HEK293 (cell line): ENCODE measurements at regions not wholly inside any gene's neighbourhood (a gene's known extent, or its start where the extent isn't known, plus 50 kb on each side); places are given as distances from the start of the nearest gene placed in this dataset.

Experiments used
- ZNF169 ChIP-seq: fragments of 450-650 bp; formaldehyde crosslinking; IDR thresholded peaks from 2 replicates; pipeline ENCODE4 v1.5.1; 2016; ENCODE audit warnings: missing biosample characterization, missing genetic modification characterization
- ZNF785 ChIP-seq: fragments of 450-650 bp; formaldehyde crosslinking; IDR thresholded peaks from 2 replicates; pipeline ENCODE4 v1.5.1; 2016; ENCODE audit warnings: missing biosample characterization, missing genetic modification characterization
- TF ChIP-seq, protein P1 (sequence below): fragments of 450-650 bp; formaldehyde crosslinking; IDR thresholded peaks from 2 replicates; pipeline ENCODE4 v1.5.1; 2016; ENCODE audit warnings: missing biosample characterization, missing genetic modification characterization
- TF ChIP-seq, protein P2 (sequence below): fragments of 450-650 bp; formaldehyde crosslinking; IDR thresholded peaks from 2 replicates; pipeline ENCODE4 v1.5.1; 2016; ENCODE audit warnings: missing biosample characterization, missing genetic modification characterization

GRCh38 chr15:62601777-62602545 is 436.9 kb upstream of the C2CD4B start:
- TF ChIP-seq, protein P1, sequence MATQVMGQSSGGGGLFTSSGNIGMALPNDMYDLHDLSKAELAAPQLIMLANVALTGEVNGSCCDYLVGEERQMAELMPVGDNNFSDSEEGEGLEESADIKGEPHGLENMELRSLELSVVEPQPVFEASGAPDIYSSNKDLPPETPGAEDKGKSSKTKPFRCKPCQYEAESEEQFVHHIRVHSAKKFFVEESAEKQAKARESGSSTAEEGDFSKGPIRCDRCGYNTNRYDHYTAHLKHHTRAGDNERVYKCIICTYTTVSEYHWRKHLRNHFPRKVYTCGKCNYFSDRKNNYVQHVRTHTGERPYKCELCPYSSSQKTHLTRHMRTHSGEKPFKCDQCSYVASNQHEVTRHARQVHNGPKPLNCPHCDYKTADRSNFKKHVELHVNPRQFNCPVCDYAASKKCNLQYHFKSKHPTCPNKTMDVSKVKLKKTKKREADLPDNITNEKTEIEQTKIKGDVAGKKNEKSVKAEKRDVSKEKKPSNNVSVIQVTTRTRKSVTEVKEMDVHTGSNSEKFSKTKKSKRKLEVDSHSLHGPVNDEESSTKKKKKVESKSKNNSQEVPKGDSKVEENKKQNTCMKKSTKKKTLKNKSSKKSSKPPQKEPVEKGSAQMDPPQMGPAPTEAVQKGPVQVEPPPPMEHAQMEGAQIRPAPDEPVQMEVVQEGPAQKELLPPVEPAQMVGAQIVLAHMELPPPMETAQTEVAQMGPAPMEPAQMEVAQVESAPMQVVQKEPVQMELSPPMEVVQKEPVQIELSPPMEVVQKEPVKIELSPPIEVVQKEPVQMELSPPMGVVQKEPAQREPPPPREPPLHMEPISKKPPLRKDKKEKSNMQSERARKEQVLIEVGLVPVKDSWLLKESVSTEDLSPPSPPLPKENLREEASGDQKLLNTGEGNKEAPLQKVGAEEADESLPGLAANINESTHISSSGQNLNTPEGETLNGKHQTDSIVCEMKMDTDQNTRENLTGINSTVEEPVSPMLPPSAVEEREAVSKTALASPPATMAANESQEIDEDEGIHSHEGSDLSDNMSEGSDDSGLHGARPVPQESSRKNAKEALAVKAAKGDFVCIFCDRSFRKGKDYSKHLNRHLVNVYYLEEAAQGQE (tag by site-specific recombination), result no peak
- TF ChIP-seq, protein P2, sequence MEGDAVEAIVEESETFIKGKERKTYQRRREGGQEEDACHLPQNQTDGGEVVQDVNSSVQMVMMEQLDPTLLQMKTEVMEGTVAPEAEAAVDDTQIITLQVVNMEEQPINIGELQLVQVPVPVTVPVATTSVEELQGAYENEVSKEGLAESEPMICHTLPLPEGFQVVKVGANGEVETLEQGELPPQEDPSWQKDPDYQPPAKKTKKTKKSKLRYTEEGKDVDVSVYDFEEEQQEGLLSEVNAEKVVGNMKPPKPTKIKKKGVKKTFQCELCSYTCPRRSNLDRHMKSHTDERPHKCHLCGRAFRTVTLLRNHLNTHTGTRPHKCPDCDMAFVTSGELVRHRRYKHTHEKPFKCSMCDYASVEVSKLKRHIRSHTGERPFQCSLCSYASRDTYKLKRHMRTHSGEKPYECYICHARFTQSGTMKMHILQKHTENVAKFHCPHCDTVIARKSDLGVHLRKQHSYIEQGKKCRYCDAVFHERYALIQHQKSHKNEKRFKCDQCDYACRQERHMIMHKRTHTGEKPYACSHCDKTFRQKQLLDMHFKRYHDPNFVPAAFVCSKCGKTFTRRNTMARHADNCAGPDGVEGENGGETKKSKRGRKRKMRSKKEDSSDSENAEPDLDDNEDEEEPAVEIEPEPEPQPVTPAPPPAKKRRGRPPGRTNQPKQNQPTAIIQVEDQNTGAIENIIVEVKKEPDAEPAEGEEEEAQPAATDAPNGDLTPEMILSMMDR (tag by site-specific recombination), result no peak
- TF ChIP-seq ZNF169 (tag by site-specific recombination), result no peak
- TF ChIP-seq ZNF785 (tag by site-specific recombination), result no peak
